A673 (cell line): ENCODE measurements at regions not wholly inside any gene's neighbourhood (a gene's known extent, or its start where the extent isn't known, plus 50 kb on each side); places are given as distances from the start of the nearest gene placed in this dataset.

ENCODE experiments used
- BruUV-seq: library from RNA; stranded (reverse); fragments of 400-500 nt; replicated peaks from 2 replicates; lab custom pipeline; 2021; lab: Mats Ljungman, UMichigan
- CTCF ChIA-PET: fragments of 300-600 bp; sonication (Branson Sonifier 250); formaldehyde crosslinking; loops from one replicate; lab custom pipeline; 2022; ENCODE audit warnings: antibody characterized with exemption; lab: Charles Lee
- POLR2A ChIA-PET: fragments of 300-600 bp; sonication (Branson Sonifier 250); formaldehyde crosslinking; loops from one replicate; lab custom pipeline; 2022; ENCODE audit warnings: antibody characterized with exemption; ENCODE audit not compliant: low non-redundant PET; lab: Charles Lee
- DNase-seq: peaks from one replicate; pipeline ENCODE4 v3.0.0-alpha.2; 2015; ENCODE audit warnings: low spot score
- H3K27ac ChIP-seq: fragments of 200-600 bp; sonication (generic); 2 replicates; pipeline ENCODE4 v1.5.1; 2016; ENCODE audit warnings: mixed run types, low read depth, mild to moderate bottlenecking, mixed read lengths, antibody characterized with exemption, low read length; ENCODE audit not compliant: poor library complexity, severe bottlenecking
- H3K27me3 ChIP-seq: fragments of 200-600 bp; sonication (generic); replicated peaks from 2 replicates; pipeline ENCODE4 v1.6.1; 2017; ENCODE audit warnings: mixed run types, low read depth, mild to moderate bottlenecking, mixed read lengths, antibody characterized with exemption, low read length; ENCODE audit not compliant: insufficient read depth, poor library complexity
- H3K36me3 ChIP-seq: fragments of 200-600 bp; sonication (generic); 2 replicates; pipeline ENCODE4 v1.6.1; 2016; ENCODE audit warnings: mixed run types, mild to moderate bottlenecking, mixed read lengths, antibody characterized with exemption, low read length; ENCODE audit not compliant: insufficient read depth, poor library complexity, severe bottlenecking
- H3K4me1 ChIP-seq: fragments of 200-600 bp; sonication (generic); 2 replicates; pipeline ENCODE4 v1.6.1; 2017; ENCODE audit warnings: mixed run types, mild to moderate bottlenecking, mixed read lengths, antibody characterized with exemption, low read length; ENCODE audit not compliant: insufficient read depth, poor library complexity, severe bottlenecking
- H3K4me3 ChIP-seq: fragments of 200-600 bp; sonication (generic); 2 replicates; pipeline ENCODE4 v1.5.1; 2016; ENCODE audit warnings: low read depth, mixed run types, mild to moderate bottlenecking, mixed read lengths, low read length; ENCODE audit not compliant: poor library complexity, severe bottlenecking
- H3K9me3 ChIP-seq: fragments of 200-600 bp; sonication (generic); 2 replicates; pipeline ENCODE4 v1.6.1; 2016; ENCODE audit warnings: mixed run types, low read depth, mild to moderate bottlenecking, mixed read lengths, antibody characterized with exemption, low read length; ENCODE audit not compliant: poor library complexity, severe bottlenecking
- EZH2 ChIP-seq: fragments of 200-600 bp; sonication (generic); IDR thresholded peaks from 2 replicates; pipeline ENCODE4 v1.6.1; 2017; ENCODE audit warnings: borderline replicate concordance, low read depth, mild to moderate bottlenecking, mixed read lengths, antibody characterized with exemption, low read length; ENCODE audit not compliant: poor library complexity, severe bottlenecking
- intact Hi-C: fragments of 100-400 bp; cut with micrococcal nuclease; formaldehyde crosslinking; loops from one replicate; pipeline ENCODE4 v1.10.0; 2022; ENCODE audit not compliant: unreplicated experiment
- TF ChIP-seq, protein P1 (sequence below): fragments of 300-800, 200-600 bp; sonication (generic); conservative IDR thresholded peaks from 2 replicates; pipeline ENCODE4 v1.5.1; 2017; ENCODE audit warnings: low read depth, mild to moderate bottlenecking, antibody characterized with exemption, low read length, moderate library complexity, mixed read lengths

GRCh38 chr1:112779665-112780526 is 64.8 kb upstream of the PPM1J start:
- peaks cover 85% of the 10 kb centered on the region for H3K27me3 ChIP-seq
- intact Hi-C loops, result no loop called here
- H3K4me1 ChIP-seq, result no peaks in the 10 kb centered on the region
- ChIA-PET CTCF (interaction anchor here (0.6 kb wide), 1 partner anchor 22 kb away, joined by 5 read pairs; no protein-coding TSS in a partner anchor), POLR2A (no interaction called here)
- no peak overlapping the region for H3K4me3 ChIP-seq
- no peaks in the 10 kb centered on the region for H3K9me3 ChIP-seq
- H3K27ac ChIP-seq, result no peak overlapping the region
- DNase-seq, result no peak
- H3K36me3 ChIP-seq, result no peaks in the 10 kb centered on the region
- TF ChIP-seq, protein P1, sequence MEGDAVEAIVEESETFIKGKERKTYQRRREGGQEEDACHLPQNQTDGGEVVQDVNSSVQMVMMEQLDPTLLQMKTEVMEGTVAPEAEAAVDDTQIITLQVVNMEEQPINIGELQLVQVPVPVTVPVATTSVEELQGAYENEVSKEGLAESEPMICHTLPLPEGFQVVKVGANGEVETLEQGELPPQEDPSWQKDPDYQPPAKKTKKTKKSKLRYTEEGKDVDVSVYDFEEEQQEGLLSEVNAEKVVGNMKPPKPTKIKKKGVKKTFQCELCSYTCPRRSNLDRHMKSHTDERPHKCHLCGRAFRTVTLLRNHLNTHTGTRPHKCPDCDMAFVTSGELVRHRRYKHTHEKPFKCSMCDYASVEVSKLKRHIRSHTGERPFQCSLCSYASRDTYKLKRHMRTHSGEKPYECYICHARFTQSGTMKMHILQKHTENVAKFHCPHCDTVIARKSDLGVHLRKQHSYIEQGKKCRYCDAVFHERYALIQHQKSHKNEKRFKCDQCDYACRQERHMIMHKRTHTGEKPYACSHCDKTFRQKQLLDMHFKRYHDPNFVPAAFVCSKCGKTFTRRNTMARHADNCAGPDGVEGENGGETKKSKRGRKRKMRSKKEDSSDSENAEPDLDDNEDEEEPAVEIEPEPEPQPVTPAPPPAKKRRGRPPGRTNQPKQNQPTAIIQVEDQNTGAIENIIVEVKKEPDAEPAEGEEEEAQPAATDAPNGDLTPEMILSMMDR, result no peak
- no peak for TF ChIP-seq EZH2
- BruUV-seq, result no TSS peak

GRCh38 chr1:112778137-112778536 is 63.0 kb upstream of the PPM1J start:
- Histone ChIP-seq H3K27ac (no peak overlapping the region), H3K27me3 (peaks cover 72% of the 10 kb centered on the region), H3K36me3 (no peaks in the 10 kb centered on the region), H3K4me3 (no peak overlapping the region), H3K9me3 (no peaks in the 10 kb centered on the region), H3K4me1 (no peaks in the 10 kb centered on the region)
- CTCF ChIA-PET, result no interaction called here
- no TSS peak for BruUV-seq
- DNase-seq, result no peak
- intact Hi-C loops, result no loop called here
- POLR2A ChIA-PET, result no interaction called here
- TF ChIP-seq, protein P1, result no peak
- no peak for TF ChIP-seq EZH2

DNA sequence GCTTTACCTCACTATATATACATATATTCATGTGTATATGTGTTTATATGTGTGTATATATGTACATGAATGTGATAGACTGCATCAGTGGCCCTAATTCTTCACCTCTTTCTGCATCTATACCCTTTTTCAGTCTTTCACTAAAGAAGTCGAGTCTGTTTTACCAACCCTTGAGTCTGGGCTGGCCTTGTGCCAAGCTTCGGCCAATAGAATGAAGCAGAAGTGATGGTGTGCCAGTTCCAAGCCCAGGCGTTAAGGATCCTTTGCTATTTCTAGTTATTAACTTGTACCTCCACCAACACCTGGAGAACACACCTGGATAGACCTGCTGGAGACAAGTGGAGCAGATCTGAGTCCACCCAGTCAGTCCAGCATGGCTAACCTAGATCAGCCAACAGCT is 61.6 kb upstream of the PPM1J start:
- no peak for DNase-seq
- POLR2A ChIA-PET, result no interaction called here
- BruUV-seq, result no TSS peak
- Histone ChIP-seq H3K36me3 (no peaks in the 10 kb centered on the region), H3K27ac (no peak overlapping the region), H3K27me3 (peaks cover 70% of the 10 kb centered on the region), H3K4me1 (no peaks in the 10 kb centered on the region), H3K9me3 (no peaks in the 10 kb centered on the region), H3K4me3 (no peak overlapping the region)
- CTCF ChIA-PET, result no interaction called here
- TF ChIP-seq, protein P1, result no peak
- TF ChIP-seq EZH2, result no peak
- intact Hi-C loops, result no loop called here
